ENCODE measurements at regions not wholly inside any gene's neighbourhood (a gene's known extent, or its start where the extent isn't known, plus 50 kb on each side); places are given as distances from the start of the nearest gene placed in this dataset.
"Not testable (repeated sequence)": the region's sequence is repeated elsewhere in the genome, so short reads cannot be mapped to it uniquely, and the experiment has no call there.

DNA sequence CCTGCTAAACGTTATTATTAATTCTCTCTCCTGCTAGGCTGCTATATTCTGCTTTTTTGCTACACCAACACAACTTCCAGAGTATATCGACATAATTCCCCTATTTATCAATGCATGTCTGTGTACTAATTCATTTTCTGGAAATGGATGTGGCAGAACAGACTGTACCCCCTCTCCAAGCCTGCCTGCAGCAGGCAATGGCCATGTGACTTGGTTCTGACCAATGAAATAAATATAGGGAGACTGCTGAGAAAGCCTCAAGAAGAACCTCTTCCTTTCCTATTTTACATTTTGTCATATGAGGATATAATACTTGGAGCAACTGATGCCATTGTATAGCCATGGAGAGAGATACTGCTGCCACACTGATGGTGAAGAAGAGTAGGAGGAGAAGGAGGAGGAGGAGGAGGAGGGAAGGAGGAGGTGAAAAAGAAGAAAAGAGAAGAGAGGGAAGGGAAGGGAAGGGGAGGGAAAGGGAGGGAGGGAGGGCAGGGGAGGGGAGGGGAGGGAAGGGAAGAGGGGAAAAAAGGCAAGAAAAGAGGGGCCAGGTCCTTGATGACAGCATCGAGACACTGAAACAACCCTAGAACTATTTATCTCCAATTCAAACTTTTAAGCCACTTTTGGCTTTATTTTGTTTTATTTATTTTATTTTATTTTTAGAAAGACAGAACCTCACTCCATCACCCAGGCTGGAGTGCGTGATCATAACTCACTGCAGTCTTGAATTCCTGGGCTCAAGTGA, 57.0 kb upstream of the SPP1 start:
- no peak overlapping the region for H3K27ac ChIP-seq
- TF ChIP-seq Cebpa-rat (IDR thresholded peaks at IDR 0.05) = no peak
- no peaks in the 10 kb centered on the region for H3K27me3 ChIP-seq
- H3K4me1 ChIP-seq = peaks cover 0 to 32% (median 0%) of the 10 kb centered on the region in 10 experiments; a peak in 6 of 20 replicates
- H3K4me3 ChIP-seq = no peak overlapping the region
- H4K20me1 ChIP-seq = no peaks in the 10 kb centered on the region
- H3K4me2 ChIP-seq = peak overlapping the region in 2 of 11 experiments; percentile 65 to 69; a peak in 2 of 22 replicates
- no peaks in the 10 kb centered on the region for H3K9me3 ChIP-seq (replicated peaks in 1 of 11)
- H3K9ac ChIP-seq = no peak overlapping the region
- H3K36me3 ChIP-seq = no peaks in the 10 kb centered on the region

DNA sequence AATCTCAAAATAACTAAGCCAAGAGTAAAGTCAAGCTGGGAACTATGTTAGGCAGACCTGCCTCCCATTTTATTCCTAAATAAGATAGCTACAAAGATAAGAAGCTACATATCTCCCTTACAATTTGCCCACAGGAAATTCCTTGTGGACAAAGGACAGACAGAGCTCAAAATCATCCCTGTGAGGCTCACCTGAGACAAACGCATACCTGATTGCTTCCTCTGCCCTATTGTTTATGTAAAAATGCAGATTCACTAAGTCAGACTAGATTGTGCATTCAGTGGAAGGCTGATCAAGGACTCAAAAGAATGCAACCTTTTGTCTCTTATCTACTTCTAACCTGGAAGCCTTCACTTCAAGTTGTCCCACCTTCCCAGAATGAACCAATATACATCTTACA, 56.2 kb upstream of the SPP1 start:
- not testable (repeated sequence) for H4K20me1 ChIP-seq; H3K9me3 ChIP-seq (replicated peaks in 1 of 11); H3K4me3 ChIP-seq; H3K27me3 ChIP-seq; H3K36me3 ChIP-seq; H3K4me2 ChIP-seq; H3K9ac ChIP-seq; H3K27ac ChIP-seq
- peaks cover 0 to 32% (median 0%) of the 10 kb centered on the region in 10 experiments; a peak in 6 of 20 replicates for H3K4me1 ChIP-seq

GRCh38 chr4:87919941-87920340, 55.6 kb upstream of the SPP1 start:
- Histone ChIP-seq H3K9ac (no peak overlapping the region), H3K4me2 (no peak overlapping the region; a peak in 1 of 22 replicates), H3K27me3 (no peaks in the 10 kb centered on the region), H4K20me1 (no peaks in the 10 kb centered on the region), H3K27ac (no peak overlapping the region), H3K36me3 (no peaks in the 10 kb centered on the region), H3K9me3 (replicated peaks in 1 of 11) (no peaks in the 10 kb centered on the region), H3K4me1 (peaks cover 0 to 32% (median 0%) of the 10 kb centered on the region in 10 experiments; a peak in 6 of 20 replicates), H3K4me3 (no peak overlapping the region)
- TF ChIP-seq Cebpa-rat (IDR thresholded peaks at IDR 0.05) = no peak

DNA sequence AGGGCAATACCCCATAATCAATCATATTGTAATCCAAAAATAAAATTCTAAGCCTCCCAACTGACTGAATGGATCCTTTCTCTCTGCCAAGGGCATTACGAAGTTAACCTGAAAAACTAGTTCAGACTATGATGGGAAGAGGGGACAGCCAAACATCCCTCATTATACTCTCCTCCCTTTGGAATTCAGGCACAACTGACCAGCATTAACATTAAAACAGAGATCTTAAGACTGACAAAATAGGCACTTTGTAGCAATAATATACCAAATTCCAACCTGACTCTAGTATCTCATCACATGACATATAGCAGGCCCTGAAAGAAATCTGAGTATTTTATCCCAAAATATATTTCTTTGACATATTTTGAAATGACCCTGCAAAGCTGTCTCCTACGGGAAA, 55.0 kb upstream of the SPP1 start:
- H3K9me3 ChIP-seq (replicated peaks in 1 of 11) = no peaks in the 10 kb centered on the region
- no peak overlapping the region for H3K27ac ChIP-seq
- no peaks in the 10 kb centered on the region for H3K27me3 ChIP-seq
- H4K20me1 ChIP-seq = no peaks in the 10 kb centered on the region
- H3K9ac ChIP-seq = no peak overlapping the region
- TF ChIP-seq Cebpa-rat (IDR thresholded peaks at IDR 0.05) = no peak
- no peak overlapping the region for H3K4me2 ChIP-seq
- H3K4me1 ChIP-seq = peaks cover 0 to 32% (median 0%) of the 10 kb centered on the region in 10 experiments; a peak in 6 of 20 replicates
- no peak overlapping the region for H3K4me3 ChIP-seq
- H3K36me3 ChIP-seq = no peaks in the 10 kb centered on the region

- H4K20me1 ChIP-seq; H3K36me3 ChIP-seq; H3K9ac ChIP-seq; H3K27ac ChIP-seq; H3K4me3 ChIP-seq; H3K4me2 ChIP-seq; H3K27me3 ChIP-seq; H3K9me3 ChIP-seq (replicated peaks in 1 of 11): not testable (repeated sequence)
- H3K4me1 ChIP-seq = peaks cover 0 to 26% (median 0%) of the 10 kb centered on the region in 10 experiments; a peak in 5 of 20 replicates
Observed at GRCh38 chr4:87921626-87922479, 53.7 kb upstream of the SPP1 start.

GRCh38 chr4:87924146-87924545, 51.4 kb upstream of the SPP1 start:
- H3K4me3 ChIP-seq; H4K20me1 ChIP-seq; H3K36me3 ChIP-seq; H3K27ac ChIP-seq; H3K9me3 ChIP-seq (replicated peaks in 1 of 11); H3K4me2 ChIP-seq; H3K9ac ChIP-seq; H3K4me1 ChIP-seq; H3K27me3 ChIP-seq: not testable (repeated sequence)

Data from BLaER1 treated with 17β-estradiol and CSF1 and Interleukin-3, amounts not matched to agents 10 nM and 100 nM (cell line).